DOHH2 (cell line): ENCODE measurements at regions not wholly inside any gene's neighbourhood (a gene's known extent, or its start where the extent isn't known, plus 50 kb on each side); places are given as distances from the start of the nearest gene placed in this dataset.

ENCODE experiments used
- H3F3A ChIP-seq: fragments of 200-600 bp; sonication (generic), shearing (Covaris generic); 2 replicates; pipeline ENCODE4 v1.6.0; 2016; ENCODE audit warnings: antibody characterized with exemption, mild to moderate bottlenecking; ENCODE audit not compliant: control insufficient read depth, insufficient read depth
- H3K27ac ChIP-seq: fragments of 200-600 bp; sonication (generic); 2 replicates; pipeline ENCODE4 v1.5.1; 2014; ENCODE audit warnings: low read depth, mild to moderate bottlenecking, low read length, moderate library complexity
- H3K27me3 ChIP-seq: fragments of 200-600 bp; sonication (generic); 2 replicates; pipeline ENCODE4 v1.6.1; 2014; ENCODE audit warnings: mild to moderate bottlenecking, low read length, mixed read lengths; ENCODE audit not compliant: control insufficient read depth
- H3K36me3 ChIP-seq: fragments of 200-600 bp; sonication (generic); 2 replicates; pipeline ENCODE4 v1.6.1; 2014; ENCODE audit warnings: mild to moderate bottlenecking, low read length, moderate library complexity, mixed read lengths; ENCODE audit not compliant: control insufficient read depth
- H3K4me1 ChIP-seq: fragments of 200-600 bp; sonication (generic); 2 replicates; pipeline ENCODE4 v1.6.1; 2014; ENCODE audit warnings: mild to moderate bottlenecking, low read length, mixed read lengths; ENCODE audit not compliant: control insufficient read depth
- H3K4me2 ChIP-seq: fragments of 200-600 bp; sonication (generic); 2 replicates; pipeline ENCODE4 v1.6.0; 2014; ENCODE audit warnings: mild to moderate bottlenecking, low read length, moderate library complexity
- H3K4me3 ChIP-seq: fragments of 200-600 bp; sonication (generic); 2 replicates; pipeline ENCODE4 v1.5.1; 2014; ENCODE audit warnings: mild to moderate bottlenecking, low read length, mixed read lengths
- H3K79me2 ChIP-seq: fragments of 200-600 bp; sonication (generic); 2 replicates; pipeline ENCODE4 v1.6.1; 2014; ENCODE audit warnings: mild to moderate bottlenecking, low read length, mixed read lengths; ENCODE audit not compliant: control insufficient read depth
- H3K9me2 ChIP-seq: fragments of 200-600 bp; sonication (generic); replicated peaks from 2 replicates; pipeline ENCODE4 v1.6.1; 2014; ENCODE audit warnings: mild to moderate bottlenecking, low read length, mixed read lengths; ENCODE audit not compliant: control insufficient read depth
- H3K9me3 ChIP-seq: fragments of 200-600 bp; sonication (generic); 2 replicates; pipeline ENCODE4 v1.6.1; 2014; ENCODE audit warnings: antibody characterized with exemption, low read length, mixed read lengths; ENCODE audit not compliant: control insufficient read depth, insufficient read depth
- H4K20me1 ChIP-seq: fragments of 200-600 bp; sonication (generic); 2 replicates; pipeline ENCODE4 v1.6.0; 2014; ENCODE audit warnings: low read depth, mild to moderate bottlenecking, antibody characterized with exemption, low read length, moderate library complexity; ENCODE audit not compliant: control insufficient read depth, insufficient read depth
- EZH2phosphoT487 ChIP-seq: fragments of 200-600 bp; sonication (generic); IDR thresholded peaks from 2 replicates; pipeline ENCODE4 v1.6.1; 2017; ENCODE audit warnings: borderline replicate concordance, mild to moderate bottlenecking, antibody characterized with exemption, low read length, moderate library complexity, mixed read lengths
- TF ChIP-seq, protein P1 (sequence below): fragments of 200-600 bp; sonication (generic); IDR thresholded peaks from one replicate; pipeline ENCODE4 v1.5.1; 2014; ENCODE audit warnings: antibody characterized with exemption, mild to moderate bottlenecking, low read depth, low read length; ENCODE audit not compliant: poor library complexity, severe bottlenecking

GRCh38 chr12:34107016-34107415 is 84.7 kb downstream of the ALG10 start:
- Histone ChIP-seq H3K9me2 (no peaks in the 10 kb centered on the region), H3K79me2 (no peaks in the 10 kb centered on the region), H3K4me3 (no peak overlapping the region), H3F3A (no peaks in the 10 kb centered on the region), H3K9me3 (peaks cover 11% of the 10 kb centered on the region; the same call in 1 of the 2 replicates), H3K27ac (no peak overlapping the region), H3K27me3 (no peaks in the 10 kb centered on the region), H3K36me3 (no peaks in the 10 kb centered on the region), H4K20me1 (no peaks in the 10 kb centered on the region), H3K4me2 (no peak overlapping the region), H3K4me1 (no peaks in the 10 kb centered on the region)
- TF ChIP-seq, protein P1, sequence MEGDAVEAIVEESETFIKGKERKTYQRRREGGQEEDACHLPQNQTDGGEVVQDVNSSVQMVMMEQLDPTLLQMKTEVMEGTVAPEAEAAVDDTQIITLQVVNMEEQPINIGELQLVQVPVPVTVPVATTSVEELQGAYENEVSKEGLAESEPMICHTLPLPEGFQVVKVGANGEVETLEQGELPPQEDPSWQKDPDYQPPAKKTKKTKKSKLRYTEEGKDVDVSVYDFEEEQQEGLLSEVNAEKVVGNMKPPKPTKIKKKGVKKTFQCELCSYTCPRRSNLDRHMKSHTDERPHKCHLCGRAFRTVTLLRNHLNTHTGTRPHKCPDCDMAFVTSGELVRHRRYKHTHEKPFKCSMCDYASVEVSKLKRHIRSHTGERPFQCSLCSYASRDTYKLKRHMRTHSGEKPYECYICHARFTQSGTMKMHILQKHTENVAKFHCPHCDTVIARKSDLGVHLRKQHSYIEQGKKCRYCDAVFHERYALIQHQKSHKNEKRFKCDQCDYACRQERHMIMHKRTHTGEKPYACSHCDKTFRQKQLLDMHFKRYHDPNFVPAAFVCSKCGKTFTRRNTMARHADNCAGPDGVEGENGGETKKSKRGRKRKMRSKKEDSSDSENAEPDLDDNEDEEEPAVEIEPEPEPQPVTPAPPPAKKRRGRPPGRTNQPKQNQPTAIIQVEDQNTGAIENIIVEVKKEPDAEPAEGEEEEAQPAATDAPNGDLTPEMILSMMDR = no peak
- TF ChIP-seq EZH2phosphoT487 = no peak

DNA sequence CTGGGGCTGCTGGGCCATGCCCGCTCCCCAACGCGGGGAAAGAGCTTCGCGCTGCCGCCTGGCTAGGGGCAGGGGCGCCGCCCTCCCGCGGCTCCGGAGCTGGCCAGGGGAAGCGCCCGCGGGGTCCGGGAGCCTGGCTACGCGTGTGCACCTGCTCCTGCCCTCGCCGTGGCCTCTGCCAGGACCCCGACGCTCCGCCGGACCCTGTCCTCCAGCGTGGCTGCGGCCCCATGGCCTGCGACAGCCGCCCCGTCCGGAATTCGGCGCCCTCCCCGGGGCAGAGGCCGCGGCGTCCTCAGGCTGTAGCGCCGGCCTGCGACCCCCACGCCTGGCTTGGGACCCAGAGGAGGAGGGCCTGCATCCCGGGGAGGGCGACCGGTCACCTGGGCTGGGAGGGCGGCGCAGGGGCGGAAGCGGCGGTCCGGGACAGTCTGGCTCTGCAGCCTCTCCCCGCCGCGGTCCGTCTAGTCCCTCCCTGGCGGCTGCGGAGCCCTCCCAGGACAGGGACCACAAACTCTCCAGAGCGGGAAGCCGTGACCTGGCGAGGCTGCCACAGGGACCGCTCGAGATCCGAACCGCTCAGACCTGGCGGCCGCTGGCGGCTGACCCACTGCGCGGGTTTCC is 85.6 kb downstream of the ALG10 start:
- no peak overlapping the region for H3K4me3 ChIP-seq
- H3K27ac ChIP-seq = no peak overlapping the region
- H3K4me1 ChIP-seq = no peaks in the 10 kb centered on the region
- no peaks in the 10 kb centered on the region for H3K9me2 ChIP-seq
- TF ChIP-seq, protein P1 = no peak
- no peak for TF ChIP-seq EZH2phosphoT487
- H3K36me3 ChIP-seq = no peaks in the 10 kb centered on the region
- no peaks in the 10 kb centered on the region for H3F3A ChIP-seq
- no peaks in the 10 kb centered on the region for H3K27me3 ChIP-seq
- H3K4me2 ChIP-seq = no peak overlapping the region
- no peaks in the 10 kb centered on the region for H4K20me1 ChIP-seq
- H3K79me2 ChIP-seq = no peaks in the 10 kb centered on the region
- peaks cover 11% of the 10 kb centered on the region; the same call in 1 of the 2 replicates for H3K9me3 ChIP-seq

GRCh38 chr12:34108405-34108803 is 86.1 kb downstream of the ALG10 start:
- H3K9me2 ChIP-seq = no peaks in the 10 kb centered on the region
- H3K79me2 ChIP-seq = no peaks in the 10 kb centered on the region
- H3K27me3 ChIP-seq = no peaks in the 10 kb centered on the region
- H4K20me1 ChIP-seq = no peaks in the 10 kb centered on the region
- H3K27ac ChIP-seq = no peak overlapping the region
- peaks cover 11% of the 10 kb centered on the region; the same call in 1 of the 2 replicates for H3K9me3 ChIP-seq
- TF ChIP-seq EZH2phosphoT487 = no peak
- TF ChIP-seq, protein P1 = no peak
- H3K4me2 ChIP-seq = no peak overlapping the region
- no peaks in the 10 kb centered on the region for H3K36me3 ChIP-seq
- H3K4me1 ChIP-seq = no peaks in the 10 kb centered on the region
- H3F3A ChIP-seq = no peaks in the 10 kb centered on the region
- H3K4me3 ChIP-seq = no peak overlapping the region
